Ovary (tissue), 7 donors: ENCODE measurements at regions not wholly inside any gene's neighbourhood (a gene's known extent, or its start where the extent isn't known, plus 50 kb on each side); places are given as distances from the start of the nearest gene placed in this dataset.
"Not testable (repeated sequence)": the region's sequence is repeated elsewhere in the genome, so short reads cannot be mapped to it uniquely, and the experiment has no call there.

Experiments used
- DNase-seq, 5 donors: peaks; one replicate each; pipeline ENCODE4 v3.0.0-alpha.2; 2019 to 2020
- H3K27ac ChIP-seq, 2 donors: fragments of 200-600 bp; one replicate each; pipeline versions ENCODE4 v1.5.1 to v1.8.0; 2019 to 2022
- H3K27me3 ChIP-seq: fragments of 200-600 bp; one replicate; pipeline ENCODE4 v1.8.0; 2022
- H3K36me3 ChIP-seq: fragments of 200-600 bp; sonication (generic); one replicate; pipeline ENCODE4 v1.5.1; 2019
- H3K4me1 ChIP-seq: one replicate; pipeline ENCODE4 v1.8.1; 2013; ENCODE audit warnings: mild to moderate bottlenecking, moderate library complexity; ENCODE audit not compliant: insufficient read depth
- H3K4me3 ChIP-seq: fragments of 200-600 bp; sonication (generic); one replicate; pipeline ENCODE4 v1.5.1; 2017
- H3K9me3 ChIP-seq, 2 donors: fragments of 200-600 bp in 1 of 2; sonication (generic) in 1 of 2; one replicate each; pipeline versions ENCODE4 v1.5.1 to v1.8.1; 2013 to 2019; ENCODE audit warnings: mild to moderate bottlenecking in 1 of 2, moderate library complexity in 1 of 2
- CTCF ChIP-seq, 3 donors: fragments of 450-650 bp in 2 of 3; fragments of 200-600 bp in 1 of 3; IDR thresholded peaks; one replicate each; pipeline versions ENCODE4 v1.5.1 to v1.8.0; 2016 to 2022; ENCODE audit warnings: antibody characterized with exemption in 3 of 3, mild to moderate bottlenecking in 1 of 3
- EP300 ChIP-seq: sonication (generic); formaldehyde crosslinking; IDR thresholded peaks from one replicate; pipeline ENCODE4 v1.6.1; 2017; ENCODE audit warnings: antibody characterized with exemption
- POLR2A ChIP-seq: fragments of 450-650 bp; IDR thresholded peaks from one replicate; pipeline ENCODE4 v1.6.1; 2017; ENCODE audit warnings: antibody characterized with exemption, mild to moderate bottlenecking, moderate library complexity
- WGBS, 3 donors: extraction: QIAGEN DNeasy Blood & Tissue Kit in 1 of 3; methylation state at CpG; one replicate each; pipeline versions ENCODE4 v1.1.5 to v1.1.7; 2013 to 2017; 5-methylcytosine and 5-hydroxymethylcytosine counted together
- intact Hi-C, 4 donors: fragments of 100-400 bp; cut with DNase I; formaldehyde crosslinking; loops; one replicate each; pipeline versions ENCODE4 v1.11.0 to v1.15.1; 2022 to 2023
- donor health status: DM: no; HTN: no; CAD: no; lungs with moderate emphysema.
- donor health status: DM: no; HTN: no; CAD: no.
- donor health status: Bipolar disorder and iron deficiency.
- donor health status: DM: no; HTN: no; CAD: no.
- donor health status: DM: yes; HTN: yes; CAD: no.

- Histone ChIP-seq H3K27ac (no peak overlapping the region), H3K36me3 (no peaks in the 10 kb centered on the region), H3K4me3 (no peak overlapping the region), H3K9me3 (no peaks in the 10 kb centered on the region), H3K4me1 (no peaks in the 10 kb centered on the region), H3K27me3 (no peaks in the 10 kb centered on the region)
- WGBS, 3 donors: 84 to 90% (median 85%) methylated on average over 2 of the region's 2 CpGs
- no peak for DNase-seq
- intact Hi-C loops: no loop called here
- TF ChIP-seq EP300: no peak
- no peak for TF ChIP-seq CTCF (IDR thresholded peaks at IDR 0.05)
- no peak for TF ChIP-seq POLR2A
Observed at GRCh38 chr6:141922898-141923297, 209.8 kb upstream of the GJE1 start.

DNA sequence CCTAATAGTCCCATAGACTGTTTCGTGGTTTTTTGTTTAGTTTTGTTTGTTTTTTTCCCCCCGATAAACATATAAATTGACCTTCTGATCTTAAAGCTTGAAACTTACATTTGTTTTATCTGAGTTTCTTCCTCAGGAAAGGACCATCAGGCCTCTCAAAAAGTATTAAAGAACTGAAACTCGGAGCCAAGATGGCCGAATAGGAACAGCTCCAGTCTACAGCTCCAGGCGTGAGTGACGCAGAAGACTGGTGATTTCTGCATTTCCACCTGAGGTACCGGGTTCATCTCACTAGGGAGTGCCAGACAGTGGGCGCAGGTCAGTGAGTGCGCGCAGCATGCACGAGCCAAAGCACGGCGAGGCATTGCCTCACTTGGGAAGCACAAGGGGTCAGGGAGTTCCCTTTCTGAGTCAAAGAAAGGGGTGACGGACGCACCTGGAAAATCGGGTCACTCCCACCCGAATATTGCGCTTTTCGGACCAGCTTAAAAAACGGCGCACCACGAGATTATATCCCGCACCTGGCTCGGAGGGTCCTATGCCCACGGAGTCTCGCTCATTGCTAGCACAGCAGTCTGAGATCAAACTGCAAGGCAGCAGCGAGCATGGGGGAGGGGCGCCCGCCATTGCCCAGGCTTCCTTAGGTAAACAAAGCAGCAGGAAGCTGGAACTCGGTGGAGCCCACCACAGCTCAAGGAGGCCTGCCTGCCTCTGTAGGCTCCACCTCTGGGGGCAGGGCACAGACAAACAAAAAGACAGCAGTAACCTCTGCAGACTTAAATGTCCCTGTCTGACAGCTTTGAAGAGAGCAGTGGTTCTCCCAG is 215.8 kb upstream of the GJE1 start:
- intact Hi-C loops: not testable (repeated sequence)

GRCh38 chr6:141914646-141915045 is 218.1 kb upstream of the GJE1 start:
- intact Hi-C loops: no loop called here
- Histone ChIP-seq H3K36me3 (no peaks in the 10 kb centered on the region), H3K4me3 (no peak overlapping the region), H3K4me1 (no peaks in the 10 kb centered on the region), H3K27me3 (no peaks in the 10 kb centered on the region), H3K9me3 (no peaks in the 10 kb centered on the region), H3K27ac (no peak overlapping the region)
- TF ChIP-seq EP300: no peak
- TF ChIP-seq CTCF (IDR thresholded peaks at IDR 0.05): no peak
- TF ChIP-seq POLR2A: no peak
- 65 to 84% (median 75%) methylated on average over 2 of the region's 2 CpGs for whole genome bisulfite sequencing, 3 donors
- DNase-seq: no peak

More for the DNA sequence above, 215.8 kb upstream of the GJE1 start:
- not testable (repeated sequence) for H3K36me3 ChIP-seq, H3K27me3 ChIP-seq, H3K4me1 ChIP-seq, DNase-seq, H3K9me3 ChIP-seq, H3K4me3 ChIP-seq, H3K27ac ChIP-seq
- 90 to 96% (median 91%) methylated on average over 27 to 30 of the region's 30 CpGs for WGBS, 3 donors

DNA sequence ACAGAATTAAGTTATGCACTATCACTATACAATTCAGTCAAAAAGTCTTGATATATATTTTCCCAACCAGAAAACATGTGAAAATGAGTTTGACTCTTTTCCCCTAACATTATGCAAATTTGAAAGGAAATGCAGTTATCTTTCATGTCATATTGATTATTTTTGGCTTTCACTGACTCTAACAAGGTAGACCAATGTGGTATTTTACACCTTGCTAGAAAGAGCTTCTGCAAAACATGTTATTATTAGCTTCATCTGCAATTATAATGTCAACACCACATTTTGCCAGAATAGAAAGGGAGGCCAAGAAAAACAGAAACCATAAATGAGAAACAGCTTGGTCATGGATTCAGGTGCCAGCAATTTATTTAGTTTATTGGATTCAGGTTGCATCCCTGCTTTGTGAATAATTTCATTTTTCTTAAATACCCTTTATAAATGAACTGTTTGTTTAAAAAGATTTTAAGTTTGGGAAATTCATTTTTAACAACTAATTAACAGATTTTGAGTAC is 226.1 kb upstream of the GJE1 start:
- H3K4me1 ChIP-seq: no peaks in the 10 kb centered on the region
- intact Hi-C loops: no loop called here
- no peak overlapping the region for H3K27ac ChIP-seq
- no peak for DNase-seq
- no peak overlapping the region for H3K4me3 ChIP-seq
- no peak for TF ChIP-seq EP300
- TF ChIP-seq POLR2A: no peak
- no peak for TF ChIP-seq CTCF (IDR thresholded peaks at IDR 0.05)
- H3K27me3 ChIP-seq: no peaks in the 10 kb centered on the region
- H3K9me3 ChIP-seq: no peaks in the 10 kb centered on the region
- H3K36me3 ChIP-seq: no peaks in the 10 kb centered on the region

GRCh38 chr6:141890661-141891060 is 242.1 kb upstream of the GJE1 start:
- 57 to 72% (median 68%) methylated on average over 2 of the region's 2 CpGs for WGBS, 3 donors
- H3K4me1 ChIP-seq: no peaks in the 10 kb centered on the region
- intact Hi-C loops: no loop called here
- no peaks in the 10 kb centered on the region for H3K27me3 ChIP-seq
- no peak for TF ChIP-seq CTCF (IDR thresholded peaks at IDR 0.05)
- no peaks in the 10 kb centered on the region for H3K36me3 ChIP-seq
- no peak overlapping the region for H3K27ac ChIP-seq
- no peak for DNase-seq
- no peak overlapping the region for H3K4me3 ChIP-seq
- no peaks in the 10 kb centered on the region for H3K9me3 ChIP-seq
